SK-N-SH (cell line): ENCODE measurements at regions not wholly inside any gene's neighbourhood (a gene's known extent, or its start where the extent isn't known, plus 50 kb on each side); places are given as distances from the start of the nearest gene placed in this dataset.

Source experiments
- CTCF ChIP-seq: fragments of 200-600 bp; sonication (generic); IDR thresholded peaks from 2 replicates; pipeline ENCODE4 v1.6.1; 2017; ENCODE audit warnings: antibody characterized with exemption, mild to moderate bottlenecking, moderate library complexity
- GABPA ChIP-seq: IDR thresholded peaks from 2 replicates; pipeline ENCODE4 v1.4.0; 2012; ENCODE audit warnings: low read depth, mild to moderate bottlenecking
- GATA2 ChIP-seq: sonication (generic); formaldehyde crosslinking; IDR thresholded peaks from 2 replicates; pipeline ENCODE4 v1.5.0; 2020; ENCODE audit warnings: mild to moderate bottlenecking, missing genetic modification reagents
- NFIC ChIP-seq: IDR thresholded peaks from 2 replicates; pipeline ENCODE4 v1.4.0; 2012; ENCODE audit warnings: borderline replicate concordance
- NRF1 ChIP-seq: IDR thresholded peaks from 2 replicates; pipeline ENCODE4 v1.6.1; 2012; ENCODE audit warnings: low read depth, mild to moderate bottlenecking, low read length
- POLR2AphosphoS5 ChIP-seq: IDR thresholded peaks from 2 replicates; pipeline ENCODE4 v1.6.1; 2012; ENCODE audit warnings: low read depth, low read length
- RCOR1 ChIP-seq: fragments of 150-350 bp; IDR thresholded peaks from 2 replicates; pipeline ENCODE4 v1.6.1; 2017; ENCODE audit warnings: antibody characterized with exemption, low read length
- REST ChIP-seq: IDR thresholded peaks from 2 replicates; pipeline ENCODE4 v1.6.1; 2012; ENCODE audit warnings: mild to moderate bottlenecking, low read depth, low read length, moderate library complexity
- RFX5 ChIP-seq: IDR thresholded peaks from 2 replicates; pipeline ENCODE4 v1.6.1; 2012; ENCODE audit warnings: mild to moderate bottlenecking, improper control_type of control experiment, low read length
- SIN3A ChIP-seq: IDR thresholded peaks from 2 replicates; pipeline ENCODE4 v1.6.1; 2012; ENCODE audit warnings: low read depth, mild to moderate bottlenecking, low read length, moderate library complexity, borderline replicate concordance
- YY1 ChIP-seq: IDR thresholded peaks from 2 replicates; pipeline ENCODE4 v1.4.0; 2012; ENCODE audit warnings: low read depth, mild to moderate bottlenecking

GRCh38 chr5:126027149-126027548 lies 396.1 kb upstream of the GRAMD2B start:
- no peak for TF ChIP-seq CTCF
- no peak for TF ChIP-seq RFX5
- no peak for TF ChIP-seq NRF1
- TF ChIP-seq NFIC, result no peak
- TF ChIP-seq YY1, result no peak
- TF ChIP-seq SIN3A, result no peak
- TF ChIP-seq POLR2AphosphoS5, result no peak
- TF ChIP-seq RCOR1, result no peak
- no peak for TF ChIP-seq REST
- TF ChIP-seq GATA2 (CRISPR knock-in tag), result no peak
- no peak for TF ChIP-seq GABPA
